Mesenchymal stem cell (in vitro differentiated cells and primary cell): ENCODE measurements at regions not wholly inside any gene's neighbourhood (a gene's known extent, or its start where the extent isn't known, plus 50 kb on each side); places are given as distances from the start of the nearest gene placed in this dataset.

ENCODE experiments used
- DNase-seq: peaks from one replicate; pipeline ENCODE4 v3.0.0-alpha.2; 2013
- H2AFZ ChIP-seq: one replicate; pipeline ENCODE4 v1.6.1; 2013; ENCODE audit warnings: low read depth, mild to moderate bottlenecking, control low read depth, inconsistent platforms, low read length, moderate library complexity
- H2AK5ac ChIP-seq: 2 replicates; pipeline ENCODE4 v1.6.1; 2013; ENCODE audit warnings: low read length, moderate library complexity, mild to moderate bottlenecking, inconsistent platforms; ENCODE audit not compliant: severe bottlenecking
- H2BK120ac ChIP-seq: one replicate; pipeline ENCODE4 v1.6.1; 2013; ENCODE audit warnings: low read depth, mild to moderate bottlenecking, inconsistent platforms, low read length, moderate library complexity
- H2BK12ac ChIP-seq, 2 experiments: one replicate each; pipeline ENCODE4 v1.6.1; 2013; ENCODE audit warnings: inconsistent platforms in 2 of 2, low read length in 2 of 2, mild to moderate bottlenecking in 2 of 2, moderate library complexity in 2 of 2, control low read depth in 1 of 2
- H2BK15ac ChIP-seq: one replicate; pipeline ENCODE4 v1.6.1; 2013; ENCODE audit warnings: mild to moderate bottlenecking, low read depth, inconsistent platforms; ENCODE audit not compliant: poor library complexity, severe bottlenecking
- H2BK5ac ChIP-seq: 2 replicates; pipeline ENCODE4 v1.6.1; 2013; ENCODE audit warnings: low read depth, mild to moderate bottlenecking, low read length, control low read depth, inconsistent platforms; ENCODE audit not compliant: poor library complexity, severe bottlenecking
- H3K14ac ChIP-seq, 2 experiments: one replicate each; pipeline ENCODE4 v1.6.1; 2013; ENCODE audit warnings: inconsistent platforms in 2 of 2, low read length in 2 of 2, control low read depth in 1 of 2, mild to moderate bottlenecking in 1 of 2, moderate library complexity in 1 of 2
- H3K18ac ChIP-seq, 2 experiments: one replicate each; pipeline ENCODE4 v1.6.1; 2013; ENCODE audit warnings: inconsistent platforms in 2 of 2, low read length in 2 of 2, control low read depth in 1 of 2, low read depth in 1 of 2, mild to moderate bottlenecking in 1 of 2
- H3K23ac ChIP-seq, 2 experiments: one replicate each; pipeline ENCODE4 v1.6.1; 2013; ENCODE audit warnings: inconsistent platforms in 2 of 2, low read length in 2 of 2, mild to moderate bottlenecking in 2 of 2, moderate library complexity in 2 of 2, control low read depth in 1 of 2
- H3K27ac ChIP-seq: 2 replicates; pipeline ENCODE4 v1.5.1; 2013; ENCODE audit warnings: mild to moderate bottlenecking, moderate library complexity, low read length, control low read depth, inconsistent platforms; ENCODE audit not compliant: poor library complexity, severe bottlenecking
- H3K27me3 ChIP-seq, 2 experiments: 2 replicates each; pipeline versions ENCODE4 v1.6.1 to v1.7.0; 2013; ENCODE audit warnings: low read length in 2 of 2, mild to moderate bottlenecking in 2 of 2, moderate library complexity in 2 of 2, control low read depth in 1 of 2, inconsistent platforms in 1 of 2; ENCODE audit not compliant: control insufficient read depth in 1 of 2, insufficient read depth in 1 of 2
- H3K36me3 ChIP-seq, 2 experiments: 2 replicates each; pipeline versions ENCODE4 v1.6.1 to v1.7.0; 2013; ENCODE audit warnings: low read length in 2 of 2, control low read depth in 1 of 2, inconsistent platforms in 1 of 2, low read depth in 1 of 2, mild to moderate bottlenecking in 1 of 2; ENCODE audit not compliant: insufficient read depth in 2 of 2, control insufficient read depth in 1 of 2
- H3K4ac ChIP-seq, 2 experiments: one replicate each; pipeline ENCODE4 v1.6.1; 2013; ENCODE audit warnings: inconsistent platforms in 2 of 2, low read length in 2 of 2, mild to moderate bottlenecking in 2 of 2, moderate library complexity in 2 of 2, control low read depth in 1 of 2, low read depth in 1 of 2
- H3K4me1 ChIP-seq: 2 replicates; pipeline ENCODE4 v1.6.1; 2013; ENCODE audit warnings: low read depth, low read length, control low read depth; ENCODE audit not compliant: control insufficient read depth, insufficient read depth
- H3K4me2 ChIP-seq: 2 replicates; pipeline ENCODE4 v1.6.1; 2013; ENCODE audit warnings: low read length, mild to moderate bottlenecking, inconsistent platforms; ENCODE audit not compliant: poor library complexity, severe bottlenecking
- H3K4me3 ChIP-seq, 2 experiments: 2 replicates each; pipeline versions ENCODE4 v1.5.1 to v1.7.0; 2013; ENCODE audit warnings: low read length in 2 of 2, mild to moderate bottlenecking in 2 of 2, control low read depth in 1 of 2, low read depth in 1 of 2; ENCODE audit not compliant: insufficient read depth in 1 of 2
- H3K79me1 ChIP-seq: replicated peaks from 2 replicates; pipeline ENCODE4 v1.6.1; 2013; ENCODE audit warnings: mild to moderate bottlenecking, control low read depth, low read length, inconsistent platforms; ENCODE audit not compliant: poor library complexity, severe bottlenecking
- H3K9ac ChIP-seq: 2 replicates; pipeline ENCODE4 v1.7.0; 2013; ENCODE audit warnings: mild to moderate bottlenecking, low read length, moderate library complexity
- H3K9me3 ChIP-seq: 2 replicates; pipeline ENCODE4 v1.7.0; 2013; ENCODE audit warnings: mild to moderate bottlenecking, low read length; ENCODE audit not compliant: control insufficient read depth
- H4K8ac ChIP-seq: one replicate; pipeline ENCODE4 v1.6.1; 2013; ENCODE audit warnings: inconsistent platforms, mild to moderate bottlenecking, low read length, moderate library complexity
- H4K91ac ChIP-seq: one replicate; pipeline ENCODE4 v1.6.1; 2013; ENCODE audit warnings: mild to moderate bottlenecking, low read length, inconsistent platforms
- whole genome bisulfite sequencing: methylation state at CpG from one replicate; pipeline ENCODE4 v1.1.7; 2013; ENCODE audit warnings: mixed read lengths; 5-methylcytosine and 5-hydroxymethylcytosine counted together

- 36% methylated on average over 18 of the region's 18 CpGs for WGBS
- no peak overlapping the region for H3K9ac ChIP-seq
- H3K18ac ChIP-seq: no peak overlapping the region
- H3K4me3 ChIP-seq: no peak overlapping the region
- peaks cover 89% of the 10 kb centered on the region in 2 experiments for H3K27me3 ChIP-seq
- H3K4me2 ChIP-seq: no peak overlapping the region
- no peaks in the 10 kb centered on the region for H3K36me3 ChIP-seq
- no peak overlapping the region for H4K91ac ChIP-seq
- peaks cover 20% of the 10 kb centered on the region for H3K4me1 ChIP-seq
- H2BK15ac ChIP-seq: no peak overlapping the region
- no peak for DNase-seq
- H2AFZ ChIP-seq: no peak overlapping the region
- H2BK12ac ChIP-seq: no peak overlapping the region
- no peak overlapping the region for H3K14ac ChIP-seq
- H2AK5ac ChIP-seq: no peak overlapping the region
- H3K79me1 ChIP-seq: no peaks in the 10 kb centered on the region
- H3K27ac ChIP-seq: no peak overlapping the region
- H3K23ac ChIP-seq: no peak overlapping the region
- no peaks in the 10 kb centered on the region for H3K9me3 ChIP-seq
- H4K8ac ChIP-seq: no peak overlapping the region
- no peak overlapping the region for H2BK120ac ChIP-seq
- H3K4ac ChIP-seq: no peak overlapping the region
- no peak overlapping the region for H2BK5ac ChIP-seq
These were observed 58.1 kb upstream of the LBX1 start for GRCh38 chr10:101287183-101287996.

- no peak overlapping the region for H2BK15ac ChIP-seq
- peaks cover 88 to 89% of the 10 kb centered on the region in 2 experiments for H3K27me3 ChIP-seq
- H3K14ac ChIP-seq: no peak overlapping the region
- DNase-seq: peak; percentile 43
- no peaks in the 10 kb centered on the region for H3K36me3 ChIP-seq
- no peaks in the 10 kb centered on the region for H3K79me1 ChIP-seq
- no peak overlapping the region for H2BK120ac ChIP-seq
- no peak overlapping the region for H3K4me2 ChIP-seq
- H2BK5ac ChIP-seq: no peak overlapping the region
- no peak overlapping the region for H2AFZ ChIP-seq
- H3K4me1 ChIP-seq: peaks cover 27% of the 10 kb centered on the region
- H4K91ac ChIP-seq: no peak overlapping the region
- H3K9me3 ChIP-seq: no peaks in the 10 kb centered on the region
- no peak overlapping the region for H3K9ac ChIP-seq
- WGBS: 20% methylated on average over 6 of the region's 6 CpGs
- H3K4me3 ChIP-seq: no peak overlapping the region
- no peak overlapping the region for H3K4ac ChIP-seq
- no peak overlapping the region for H2AK5ac ChIP-seq
- H3K23ac ChIP-seq: no peak overlapping the region
- H3K27ac ChIP-seq: no peak overlapping the region
- H2BK12ac ChIP-seq: no peak overlapping the region
- H4K8ac ChIP-seq: no peak overlapping the region
- no peak overlapping the region for H3K18ac ChIP-seq
These were observed 58.9 kb upstream of the LBX1 start for GRCh38 chr10:101287997-101288635.

GRCh38 chr10:101289541-101289940, 60.3 kb upstream of the LBX1 start:
- Histone ChIP-seq H2AK5ac (no peak overlapping the region), H2AFZ (no peak overlapping the region), H3K4me2 (no peak overlapping the region), H3K36me3 (no peaks in the 10 kb centered on the region), H3K4me3 (no peak overlapping the region), H3K4me1 (peaks cover 21% of the 10 kb centered on the region), H4K91ac (no peak overlapping the region), H3K4ac (no peak overlapping the region), H3K9me3 (no peaks in the 10 kb centered on the region), H3K18ac (no peak overlapping the region), H4K8ac (no peak overlapping the region), H2BK12ac (no peak overlapping the region), H3K27ac (no peak overlapping the region), H2BK120ac (no peak overlapping the region), H2BK15ac (no peak overlapping the region), H3K79me1 (no peaks in the 10 kb centered on the region), H3K27me3 (peaks cover 83 to 87% of the 10 kb centered on the region in 2 experiments), H2BK5ac (no peak overlapping the region), H3K23ac (no peak overlapping the region), H3K14ac (no peak overlapping the region), H3K9ac (no peak overlapping the region)
- 84% methylated on average over 3 of the region's 3 CpGs for WGBS
- no peak for DNase-seq

DNA sequence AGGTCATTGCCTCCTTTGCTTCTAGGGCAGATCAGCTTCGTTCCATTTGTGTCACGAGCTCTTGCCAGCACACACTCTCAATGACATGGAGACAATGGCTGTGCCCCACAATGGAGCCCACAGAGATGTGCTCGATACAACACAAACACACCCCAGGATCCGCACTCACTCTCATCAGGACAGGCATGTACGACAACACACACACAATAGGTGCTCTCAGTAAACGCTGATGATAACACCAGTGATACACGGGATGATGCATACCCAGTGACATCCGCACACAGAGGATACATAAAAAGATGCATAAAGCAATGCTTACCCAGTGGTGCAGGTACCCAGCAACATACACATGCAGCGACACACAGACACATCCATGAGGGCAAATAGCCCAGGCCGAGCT, 61.2 kb upstream of the LBX1 start:
- Histone ChIP-seq H3K4ac (no peak overlapping the region), H3K4me3 (no peak overlapping the region), H3K14ac (no peak overlapping the region), H3K27ac (no peak overlapping the region), H3K23ac (no peak overlapping the region), H2BK15ac (no peak overlapping the region), H3K36me3 (no peaks in the 10 kb centered on the region), H3K18ac (no peak overlapping the region), H3K9me3 (no peaks in the 10 kb centered on the region), H3K27me3 (peaks cover 83 to 87% of the 10 kb centered on the region in 2 experiments), H3K79me1 (no peaks in the 10 kb centered on the region), H2AK5ac (no peak overlapping the region), H2BK12ac (no peak overlapping the region), H4K8ac (no peak overlapping the region), H3K9ac (no peak overlapping the region), H4K91ac (no peak overlapping the region), H2AFZ (no peak overlapping the region), H3K4me1 (peaks cover 20% of the 10 kb centered on the region), H2BK120ac (no peak overlapping the region), H2BK5ac (no peak overlapping the region), H3K4me2 (no peak overlapping the region)
- DNase-seq: no peak
- 55% methylated on average over 10 of the region's 10 CpGs for WGBS
